Fibroblast of lung (primary cell): ENCODE measurements at regions not wholly inside any gene's neighbourhood (a gene's known extent, or its start where the extent isn't known, plus 50 kb on each side); places are given as distances from the start of the nearest gene placed in this dataset.

Experiments
- DNase-seq, 2 donors: peaks; one replicate each; pipeline versions ENCODE4 v3.0.0 to v3.0.0-alpha.2; 2010; ENCODE audit warnings: low read depth in 2 of 2
- H2AFZ ChIP-seq: 2 replicates; pipeline ENCODE4 v1.5.1; 2012; ENCODE audit warnings: low read length, control low read depth, inconsistent platforms
- H3K27ac ChIP-seq: 2 replicates; pipeline ENCODE4 v1.5.1; 2011; ENCODE audit warnings: low read length, control low read depth; ENCODE audit not compliant: insufficient read depth
- H3K27me3 ChIP-seq: 2 replicates; pipeline ENCODE4 v1.5.1; 2011; ENCODE audit warnings: mild to moderate bottlenecking, low read length; ENCODE audit not compliant: control insufficient read depth, insufficient read depth
- H3K36me3 ChIP-seq: 2 replicates; pipeline ENCODE4 v1.5.1; 2011; ENCODE audit warnings: low read length; ENCODE audit not compliant: control insufficient read depth, insufficient read depth
- H3K4me1 ChIP-seq: 2 replicates; pipeline ENCODE4 v1.5.1; 2011; ENCODE audit warnings: low read length; ENCODE audit not compliant: control insufficient read depth, insufficient read depth; ENCODE audit errors: extremely low read depth
- H3K4me2 ChIP-seq: 2 replicates; pipeline ENCODE4 v1.5.1; 2011; ENCODE audit warnings: low read length, control low read depth; ENCODE audit not compliant: insufficient read depth; ENCODE audit errors: extremely low read depth
- H3K4me3 ChIP-seq, 4 experiments: fragments of 200-600 bp in 1 of 4; sonication (generic) in 1 of 4; replicated peaks in 1 of 4; 2 replicates each; pipeline ENCODE4 v1.5.1; 2011 to 2016; ENCODE audit warnings: low read length in 4 of 4, low read depth in 3 of 4, mild to moderate bottlenecking in 3 of 4, control low read depth in 2 of 4, inconsistent platforms in 1 of 4, mixed read lengths in 1 of 4; ENCODE audit not compliant: insufficient read depth in 1 of 4; ENCODE audit errors: control extremely low read depth in 1 of 4
- H3K79me2 ChIP-seq: 2 replicates; pipeline ENCODE4 v1.5.1; 2012; ENCODE audit warnings: mild to moderate bottlenecking, low read length, inconsistent platforms; ENCODE audit not compliant: control insufficient read depth, insufficient read depth
- H3K9ac ChIP-seq: 2 replicates; pipeline ENCODE4 v1.5.1; 2011; ENCODE audit warnings: mild to moderate bottlenecking, low read length, control low read depth; ENCODE audit not compliant: insufficient read depth
- H3K9me3 ChIP-seq: 2 replicates; pipeline ENCODE4 v1.5.1; 2012; ENCODE audit warnings: low read depth, low read length; ENCODE audit not compliant: control insufficient read depth, insufficient read depth
- H4K20me1 ChIP-seq: 2 replicates; pipeline ENCODE4 v1.5.1; 2011; ENCODE audit warnings: low read length; ENCODE audit not compliant: control insufficient read depth, insufficient read depth; ENCODE audit errors: extremely low read depth
- EZH2 ChIP-seq: IDR thresholded peaks from 2 replicates; pipeline ENCODE4 v1.5.1; 2012; ENCODE audit warnings: low read length, control low read depth, mild to moderate bottlenecking; ENCODE audit errors: missing control alignments
- TF ChIP-seq, protein P1 (sequence below), 2 donors: IDR thresholded peaks in 1 of 2; conservative IDR thresholded peaks in 1 of 2; 1 replicate in 1 of 2; 2 replicates in 1 of 2; pipeline ENCODE4 v1.5.1; 2011 to 2012; ENCODE audit warnings: low read length in 2 of 2, control low read depth in 1 of 2, inconsistent platforms in 1 of 2, low read depth in 1 of 2, mild to moderate bottlenecking in 1 of 2

DNA sequence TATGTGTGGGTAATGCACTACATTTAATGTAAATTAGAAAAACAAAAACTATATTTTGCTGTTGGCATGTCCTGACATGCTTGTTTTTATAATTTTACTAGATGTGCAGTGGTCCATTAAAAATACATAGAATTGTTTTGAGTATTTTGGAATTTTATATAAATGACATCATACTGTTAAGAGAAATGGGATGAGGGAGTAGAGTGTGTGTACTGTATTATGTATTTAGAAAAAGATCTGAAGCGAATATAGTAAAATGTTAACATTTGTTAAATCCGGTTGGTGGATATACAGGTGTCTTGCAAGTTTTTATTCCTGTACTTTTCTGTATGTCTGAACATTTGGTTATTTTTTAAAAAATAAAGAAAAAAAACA is 288.4 kb upstream of the SATB1 start:
- Histone ChIP-seq H3K4me3 (no peak overlapping the region), H3K9me3 (no peaks in the 10 kb centered on the region), H3K36me3 (no peaks in the 10 kb centered on the region), H4K20me1 (no peaks in the 10 kb centered on the region), H3K27me3 (no peaks in the 10 kb centered on the region), H3K9ac (no peak overlapping the region), H2AFZ (no peak overlapping the region), H3K4me1 (no peaks in the 10 kb centered on the region), H3K4me2 (no peak overlapping the region), H3K79me2 (no peaks in the 10 kb centered on the region), H3K27ac (no peak overlapping the region)
- DNase-seq = no peak
- TF ChIP-seq, protein P1, sequence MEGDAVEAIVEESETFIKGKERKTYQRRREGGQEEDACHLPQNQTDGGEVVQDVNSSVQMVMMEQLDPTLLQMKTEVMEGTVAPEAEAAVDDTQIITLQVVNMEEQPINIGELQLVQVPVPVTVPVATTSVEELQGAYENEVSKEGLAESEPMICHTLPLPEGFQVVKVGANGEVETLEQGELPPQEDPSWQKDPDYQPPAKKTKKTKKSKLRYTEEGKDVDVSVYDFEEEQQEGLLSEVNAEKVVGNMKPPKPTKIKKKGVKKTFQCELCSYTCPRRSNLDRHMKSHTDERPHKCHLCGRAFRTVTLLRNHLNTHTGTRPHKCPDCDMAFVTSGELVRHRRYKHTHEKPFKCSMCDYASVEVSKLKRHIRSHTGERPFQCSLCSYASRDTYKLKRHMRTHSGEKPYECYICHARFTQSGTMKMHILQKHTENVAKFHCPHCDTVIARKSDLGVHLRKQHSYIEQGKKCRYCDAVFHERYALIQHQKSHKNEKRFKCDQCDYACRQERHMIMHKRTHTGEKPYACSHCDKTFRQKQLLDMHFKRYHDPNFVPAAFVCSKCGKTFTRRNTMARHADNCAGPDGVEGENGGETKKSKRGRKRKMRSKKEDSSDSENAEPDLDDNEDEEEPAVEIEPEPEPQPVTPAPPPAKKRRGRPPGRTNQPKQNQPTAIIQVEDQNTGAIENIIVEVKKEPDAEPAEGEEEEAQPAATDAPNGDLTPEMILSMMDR (conservative IDR thresholded peaks at IDR 0.05 in 1 of 2, IDR thresholded peaks at IDR 0.05 in 1 of 2; ENCODE audit: low read depth in 1 of 2, low read length in 2 of 2) = no peak
- TF ChIP-seq EZH2 = no peak

DNA sequence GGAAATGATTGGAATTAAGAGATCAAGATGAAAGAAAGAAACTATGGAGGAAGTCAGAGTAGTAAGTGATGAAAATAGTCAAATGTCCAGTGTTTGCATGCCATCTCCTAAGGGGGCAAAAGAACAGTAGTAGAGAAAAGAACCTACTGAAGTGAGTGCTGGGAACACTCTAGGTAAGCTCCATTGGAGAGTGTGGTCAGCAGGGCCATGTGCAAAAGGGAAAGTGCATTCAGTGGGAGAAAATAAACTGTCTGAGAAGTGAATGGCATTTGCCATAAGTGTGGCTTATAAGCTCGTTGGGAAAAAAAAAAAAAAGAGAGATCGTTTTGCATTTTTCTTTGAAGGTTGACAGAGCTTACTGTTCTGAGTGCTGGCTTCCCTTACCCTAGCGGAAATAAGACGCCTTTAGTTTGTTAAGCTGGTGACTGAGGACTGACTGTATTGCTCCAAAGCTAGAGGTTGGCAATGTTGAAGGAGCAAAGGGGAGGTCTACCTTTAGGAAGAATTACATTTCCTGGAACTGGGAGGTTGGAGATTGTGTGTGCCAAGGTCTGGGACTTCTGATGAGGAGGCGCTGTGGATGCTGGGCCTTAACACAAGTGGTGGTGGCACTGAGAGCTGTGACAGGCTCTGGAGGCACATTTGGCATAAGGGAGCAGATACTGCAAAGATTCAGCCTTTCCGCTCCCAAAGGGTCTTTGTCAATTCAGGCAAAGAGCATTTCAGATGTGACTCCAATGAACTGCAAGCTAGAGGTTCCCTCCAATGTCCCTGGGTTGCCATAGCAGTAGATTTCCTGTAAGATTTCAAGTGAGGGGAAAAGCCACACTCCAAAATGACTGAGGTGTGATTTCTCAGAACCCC is 287.8 kb upstream of the SATB1 start:
- Histone ChIP-seq H3K27ac (no peak overlapping the region), H3K4me1 (no peaks in the 10 kb centered on the region), H3K4me3 (no peak overlapping the region), H2AFZ (no peak overlapping the region), H3K4me2 (no peak overlapping the region), H3K9ac (no peak overlapping the region), H4K20me1 (no peaks in the 10 kb centered on the region), H3K79me2 (no peaks in the 10 kb centered on the region), H3K36me3 (no peaks in the 10 kb centered on the region), H3K9me3 (no peaks in the 10 kb centered on the region), H3K27me3 (no peaks in the 10 kb centered on the region)
- no peak for DNase-seq
- TF ChIP-seq, protein P1 (conservative IDR thresholded peaks at IDR 0.05 in 1 of 2, IDR thresholded peaks at IDR 0.05 in 1 of 2; ENCODE audit: low read depth in 1 of 2, low read length in 2 of 2) = no peak
- TF ChIP-seq EZH2 = no peak

DNA sequence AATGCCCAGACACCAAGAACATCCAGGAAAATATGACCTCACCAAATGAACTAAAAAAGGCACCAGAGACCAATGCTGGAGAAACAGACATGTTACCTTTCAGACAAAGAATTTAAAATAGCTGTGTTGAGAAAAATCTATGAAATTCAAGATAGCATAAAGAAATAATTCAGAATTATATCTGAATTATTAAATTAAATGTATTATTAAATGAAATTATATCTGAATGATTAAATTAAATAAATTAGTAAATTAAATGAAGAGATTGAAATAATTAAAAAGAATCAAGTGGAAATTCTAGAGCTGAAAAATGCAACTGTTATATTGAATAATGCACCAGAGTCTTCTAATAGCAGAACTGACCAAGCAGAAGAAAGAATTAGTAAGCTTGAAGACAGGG is 279.2 kb upstream of the SATB1 start:
- Histone ChIP-seq H3K9me3 (no peaks in the 10 kb centered on the region), H3K27ac (no peak overlapping the region), H4K20me1 (no peaks in the 10 kb centered on the region), H3K4me2 (no peak overlapping the region), H2AFZ (no peak overlapping the region), H3K27me3 (no peaks in the 10 kb centered on the region), H3K4me3 (no peak overlapping the region), H3K79me2 (no peaks in the 10 kb centered on the region), H3K4me1 (no peaks in the 10 kb centered on the region), H3K9ac (no peak overlapping the region), H3K36me3 (no peaks in the 10 kb centered on the region)
- no peak for DNase-seq
- TF ChIP-seq, protein P1 (conservative IDR thresholded peaks at IDR 0.05 in 1 of 2, IDR thresholded peaks at IDR 0.05 in 1 of 2; ENCODE audit: low read depth in 1 of 2, low read length in 2 of 2) = no peak
- TF ChIP-seq EZH2 = no peak
